IMR-90 (cell line): ENCODE measurements at regions not wholly inside any gene's neighbourhood (a gene's known extent, or its start where the extent isn't known, plus 50 kb on each side); places are given as distances from the start of the nearest gene placed in this dataset.

Experiments used
- BHLHE40 ChIP-seq: fragments of 150-350 bp; IDR thresholded peaks from 2 replicates; pipeline ENCODE4 v1.6.1; 2016; ENCODE audit warnings: mild to moderate bottlenecking, low read depth, low read length
- CEBPB ChIP-seq: IDR thresholded peaks from 2 replicates; pipeline ENCODE4 v1.6.1; 2012; ENCODE audit warnings: low read depth, low read length, improper control_type of control experiment
- CHD1 ChIP-seq: IDR thresholded peaks from 2 replicates; pipeline ENCODE4 v1.6.1; 2012; ENCODE audit warnings: low read depth, low read length, improper control_type of control experiment
- CTCF ChIP-seq: conservative IDR thresholded peaks from 2 replicates; pipeline ENCODE4 v1.5.1; 2012; ENCODE audit warnings: mild to moderate bottlenecking, low read depth, low read length, improper control_type of control experiment
- ELK1 ChIP-seq: fragments of 150-350 bp; IDR thresholded peaks from 2 replicates; pipeline ENCODE4 v1.6.1; 2016; ENCODE audit warnings: low read depth, mild to moderate bottlenecking, low read length, moderate library complexity, borderline replicate concordance
- FOS ChIP-seq: fragments of 150-350 bp; IDR thresholded peaks from 2 replicates; pipeline ENCODE4 v1.6.1; 2016; ENCODE audit warnings: low read depth, low read length
- MAFK ChIP-seq: IDR thresholded peaks from 2 replicates; pipeline ENCODE4 v1.6.1; 2012; ENCODE audit warnings: low read depth, low read length, improper control_type of control experiment
- MXI1 ChIP-seq: IDR thresholded peaks from 2 replicates; pipeline ENCODE4 v1.6.1; 2012; ENCODE audit warnings: low read depth, mild to moderate bottlenecking, low read length, moderate library complexity, borderline replicate concordance
- POLR2A ChIP-seq: IDR thresholded peaks from 2 replicates; pipeline ENCODE4 v1.6.1; 2012; ENCODE audit warnings: mild to moderate bottlenecking, low read depth, low read length
- RAD21 ChIP-seq: IDR thresholded peaks from 2 replicates; pipeline ENCODE4 v1.6.1; 2012; ENCODE audit warnings: low read length, improper control_type of control experiment
- RCOR1 ChIP-seq: IDR thresholded peaks from 2 replicates; pipeline ENCODE4 v1.6.1; 2012; ENCODE audit warnings: mild to moderate bottlenecking, low read length, improper control_type of control experiment; ENCODE audit not compliant: insufficient replicate concordance
- RFX5 ChIP-seq: IDR thresholded peaks from 2 replicates; pipeline ENCODE4 v1.8.0; 2012; ENCODE audit warnings: low read depth, mild to moderate bottlenecking, low read length, moderate library complexity
- SMC3 ChIP-seq: fragments of 150-350 bp; IDR thresholded peaks from 2 replicates; pipeline ENCODE4 v1.6.1; 2016; ENCODE audit warnings: low read depth, mild to moderate bottlenecking, antibody characterized with exemption, low read length, moderate library complexity
- USF2 ChIP-seq: fragments of 150-350 bp; IDR thresholded peaks from 2 replicates; pipeline ENCODE4 v1.6.1; 2017; ENCODE audit warnings: mild to moderate bottlenecking, antibody characterized with exemption, low read length, low read depth

GRCh38 chr1:57603696-57604095 lies 179.8 kb upstream of the DAB1 start:
- TF ChIP-seq POLR2A = no peak
- TF ChIP-seq ELK1 = no peak
- no peak for TF ChIP-seq BHLHE40
- no peak for TF ChIP-seq MXI1
- no peak for TF ChIP-seq CTCF
- no peak for TF ChIP-seq MAFK
- TF ChIP-seq CEBPB = no peak
- TF ChIP-seq RFX5 = no peak
- no peak for TF ChIP-seq RAD21
- no peak for TF ChIP-seq USF2
- TF ChIP-seq FOS = no peak
- TF ChIP-seq RCOR1 = no peak
- no peak for TF ChIP-seq SMC3
- TF ChIP-seq CHD1 = no peak
